Stimulated activated CD8-positive, alpha-beta memory T cell treated with anti-CD3 and anti-CD28 coated beads, Interleukin-12 subunit alpha, Interleukin-12 subunit beta, amount 100 ng/mL, for 24 hours (primary cell): ENCODE measurements at regions not wholly inside any gene's neighbourhood (a gene's known extent, or its start where the extent isn't known, plus 50 kb on each side); places are given as distances from the start of the nearest gene placed in this dataset.
"Not testable (repeated sequence)": the region's sequence is repeated elsewhere in the genome, so short reads cannot be mapped to it uniquely, and the experiment has no call there.

ENCODE experiments used
- DNase-seq: peaks from one replicate; pipeline ENCODE4 v3.0.0-alpha.2; 2020; ENCODE audit errors: extremely low read depth

GRCh38 chr18:78501251-78501650 is 478.4 kb upstream of the SALL3 start:
- DNase-seq = no peak

GRCh38 chr18:78503129-78503528 is 476.5 kb upstream of the SALL3 start:
- DNase-seq = no peak

- DNase-seq = no peak
These were observed 473.7 kb upstream of the SALL3 start for GRCh38 chr18:78505851-78506461.

DNA sequence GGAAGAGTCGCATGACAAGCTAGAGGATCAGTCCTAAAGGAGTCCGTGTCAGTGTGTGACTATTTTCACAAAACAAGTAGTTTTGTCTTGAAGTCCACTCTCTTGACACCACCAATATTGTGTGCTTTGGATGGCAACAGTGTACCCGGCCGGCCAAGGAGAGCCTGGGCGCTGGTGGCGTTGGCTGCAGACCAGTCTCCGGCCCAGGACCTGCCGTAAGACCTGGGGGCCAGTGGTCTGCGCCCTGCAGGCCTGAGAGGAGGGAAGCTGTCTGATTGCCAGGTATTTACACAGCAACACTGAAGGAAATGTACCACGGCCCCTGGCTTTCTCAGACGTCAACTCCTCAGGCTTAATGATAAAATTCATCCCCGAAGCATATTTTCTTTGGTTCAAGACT is 472.4 kb upstream of the SALL3 start:
- no peak for DNase-seq

DNA sequence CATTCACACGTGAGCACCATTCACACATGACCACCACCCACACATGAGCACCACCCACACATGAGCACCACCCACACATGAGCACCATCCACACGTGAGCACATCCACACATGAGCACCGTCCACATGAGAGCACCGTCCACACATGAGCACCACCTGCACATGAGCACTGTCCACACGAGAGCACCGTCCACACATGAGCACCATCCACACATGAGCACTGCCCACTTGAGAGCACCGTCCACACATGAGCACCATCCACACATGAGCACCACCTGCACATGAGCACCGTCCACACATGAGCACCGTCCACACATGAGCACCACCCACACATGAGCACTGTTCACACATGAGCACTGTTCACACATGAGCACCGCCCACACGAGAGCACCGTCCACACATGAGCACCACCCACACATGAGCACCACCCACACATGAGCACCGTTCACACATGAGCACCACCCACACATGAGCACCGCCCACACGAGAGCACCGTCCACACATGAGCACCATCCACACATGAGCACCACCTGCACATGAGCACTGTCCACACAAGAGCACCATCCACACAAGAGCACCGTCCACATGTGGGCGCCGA is 471.3 kb upstream of the SALL3 start:
- not testable (repeated sequence) for DNase-seq

- DNase-seq = no peak
These were observed 469.5 kb upstream of the SALL3 start for GRCh38 chr18:78510091-78510490.

- no peak for DNase-seq
These were observed 469.0 kb upstream of the SALL3 start for GRCh38 chr18:78510636-78511035.

DNA sequence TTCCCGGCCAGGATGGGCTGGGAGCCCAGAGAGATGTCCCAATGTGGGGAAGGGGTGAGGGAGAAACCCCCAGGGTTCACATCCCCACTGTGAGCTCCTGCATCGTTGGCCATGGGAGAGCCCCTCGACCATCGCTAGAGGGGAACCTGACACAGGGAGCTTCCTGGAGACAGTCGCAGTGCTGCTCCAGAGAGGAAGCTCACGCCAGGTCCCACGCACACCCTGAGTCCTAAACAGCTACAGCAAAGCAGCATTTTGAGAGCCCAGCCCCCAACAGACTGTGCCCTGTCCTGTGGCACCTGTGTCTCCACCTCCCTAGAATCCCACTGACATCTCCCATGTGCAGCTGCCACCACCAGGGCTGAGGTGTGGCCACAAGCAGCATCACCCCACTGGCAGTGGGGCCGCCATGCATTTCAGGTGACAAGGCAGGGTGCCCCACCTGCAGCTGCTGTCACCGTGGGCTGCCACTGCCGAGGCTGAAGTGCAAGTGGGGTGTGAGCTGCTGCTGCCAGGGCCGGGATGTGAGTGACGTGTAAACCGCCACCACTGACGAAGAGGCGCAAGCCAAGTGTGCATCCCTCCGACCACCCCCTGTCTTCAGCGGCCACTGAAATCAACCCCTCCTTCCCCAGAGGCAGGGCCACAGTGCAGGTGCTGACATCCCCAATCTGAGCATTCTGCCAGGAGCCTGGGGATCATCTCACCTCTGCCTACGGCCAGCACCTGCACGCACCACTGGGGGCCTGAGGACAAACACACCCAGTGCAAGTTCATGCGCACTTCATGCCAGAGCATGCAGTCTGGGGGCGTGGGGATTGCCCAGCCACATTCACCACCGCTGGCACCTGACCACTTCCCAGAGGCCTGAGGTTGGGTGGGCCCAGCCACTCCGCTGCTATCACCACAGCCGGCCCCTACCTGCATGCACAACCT is 467.7 kb upstream of the SALL3 start:
- no peak for DNase-seq

- no peak for DNase-seq
These were observed 464.5 kb upstream of the SALL3 start for GRCh38 chr18:78514910-78515670.

- no peak for DNase-seq
These were observed 462.3 kb upstream of the SALL3 start for GRCh38 chr18:78517328-78517727.

GRCh38 chr18:78517973-78518372 is 461.6 kb upstream of the SALL3 start:
- DNase-seq = no peak

DNA sequence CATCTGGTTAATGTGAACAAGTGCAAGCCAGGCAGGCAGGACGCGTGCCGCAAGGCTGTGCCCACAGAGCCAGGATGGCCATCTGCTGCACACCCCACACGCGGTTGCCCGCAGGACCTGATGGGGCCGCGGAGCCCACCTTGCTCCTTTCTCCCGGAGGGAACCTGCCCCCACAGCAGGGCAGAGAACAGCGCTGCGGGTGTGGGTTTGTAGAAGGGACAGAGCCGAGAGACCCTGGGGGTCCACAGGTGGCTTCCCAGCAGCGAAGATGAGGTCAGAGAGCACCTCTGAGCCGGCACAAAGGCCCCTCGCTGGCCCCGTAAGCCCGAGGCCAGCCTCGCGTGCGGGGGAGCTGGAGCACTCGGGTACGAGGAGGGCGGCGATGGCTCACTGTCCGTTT is 460.8 kb upstream of the SALL3 start:
- DNase-seq = no peak

GRCh38 chr18:78519394-78520062 is 460.1 kb upstream of the SALL3 start:
- no peak for DNase-seq

GRCh38 chr18:78521136-78521535 is 458.5 kb upstream of the SALL3 start:
- no peak for DNase-seq

DNA sequence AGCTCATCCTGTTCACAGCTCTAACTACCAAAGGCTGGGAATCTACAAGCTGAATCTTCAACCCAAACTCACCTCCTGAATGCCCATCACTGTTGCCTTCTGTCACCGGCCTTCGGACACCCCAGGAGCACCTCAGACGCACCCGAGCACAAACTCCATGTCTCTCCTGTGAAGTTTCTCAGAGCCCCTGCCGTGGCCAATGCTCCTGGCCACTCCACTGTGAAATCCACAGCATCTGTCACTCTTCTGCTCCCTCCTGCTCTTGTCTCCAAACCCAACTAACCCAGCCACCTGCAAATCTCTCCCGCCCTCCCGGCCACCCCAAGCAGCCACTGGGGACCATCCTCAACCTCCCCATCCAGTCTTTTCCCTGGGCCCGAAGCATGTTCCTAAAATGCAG is 457.9 kb upstream of the SALL3 start:
- DNase-seq = no peak

DNA sequence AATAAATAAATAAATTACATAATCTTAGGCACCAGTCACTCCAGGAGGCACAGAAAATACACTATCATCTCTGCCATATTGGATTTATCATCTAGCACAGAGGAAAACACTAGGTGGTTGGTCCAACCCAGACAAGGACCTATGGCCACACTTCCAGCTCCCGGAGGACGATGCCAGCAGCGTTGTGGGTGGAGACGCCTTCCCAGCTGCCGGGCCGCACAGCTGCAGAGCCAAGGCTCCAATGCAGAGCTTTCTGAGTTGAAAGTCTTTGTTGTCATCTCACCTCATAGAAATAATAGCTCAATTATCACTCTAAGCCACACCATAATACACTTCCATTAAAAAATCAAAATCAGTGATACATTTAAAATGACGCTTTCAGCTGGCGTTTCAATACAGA is 457.1 kb upstream of the SALL3 start:
- DNase-seq = no peak

DNA sequence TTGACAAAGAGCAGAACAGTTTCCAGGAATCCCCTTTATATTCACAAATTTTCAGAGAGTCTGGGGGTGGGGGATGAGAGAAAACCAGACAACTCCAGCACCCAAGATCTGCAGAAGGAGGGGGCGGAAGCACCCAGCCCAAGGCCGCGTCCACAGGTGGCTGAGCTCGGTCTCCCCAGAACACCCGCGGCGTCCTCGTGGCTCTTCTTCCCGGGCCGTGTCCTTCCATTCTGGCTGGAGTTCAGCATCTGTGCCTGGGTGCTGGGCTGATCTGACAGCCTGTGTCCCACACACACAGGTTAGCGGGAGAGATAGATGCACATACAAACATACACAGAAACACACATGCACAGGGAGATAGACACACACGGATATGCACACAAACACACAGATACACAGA is 455.8 kb upstream of the SALL3 start:
- DNase-seq = no peak

GRCh38 chr18:78525366-78526111 is 454.1 kb upstream of the SALL3 start:
- no peak for DNase-seq

- no peak for DNase-seq
These were observed 453.3 kb upstream of the SALL3 start for GRCh38 chr18:78526275-78526674.

GRCh38 chr18:78526923-78527711 is 452.5 kb upstream of the SALL3 start:
- DNase-seq = no peak
